Neural cell (in vitro differentiated cells): ENCODE measurements at regions not wholly inside any gene's neighbourhood (a gene's known extent, or its start where the extent isn't known, plus 50 kb on each side); places are given as distances from the start of the nearest gene placed in this dataset.

ENCODE experiments used
- CTCF ChIP-seq: fragments of 450-650 bp; IDR thresholded peaks from 2 replicates; pipeline ENCODE4 v1.5.1; 2014; ENCODE audit warnings: antibody characterized with exemption, mild to moderate bottlenecking, moderate library complexity; ENCODE audit not compliant: poor library complexity, severe bottlenecking
- EP300 ChIP-seq: fragments of 450-650 bp; conservative IDR thresholded peaks from 2 replicates; pipeline ENCODE4 v1.6.1; 2014; ENCODE audit warnings: antibody characterized with exemption, mild to moderate bottlenecking, moderate library complexity; ENCODE audit not compliant: poor library complexity, severe bottlenecking
- EZH2 ChIP-seq: fragments of 200-600, 300-800 bp; shearing (Covaris generic), sonication (generic); IDR thresholded peaks from 2 replicates; pipeline ENCODE4 v1.6.1; 2014; ENCODE audit warnings: antibody characterized with exemption, low read length, borderline replicate concordance, mild to moderate bottlenecking; ENCODE audit not compliant: insufficient read depth, poor library complexity, severe bottlenecking
- MXI1 ChIP-seq: fragments of 450-650 bp; conservative IDR thresholded peaks from 2 replicates; pipeline ENCODE4 v1.6.1; 2014; ENCODE audit warnings: antibody characterized with exemption, mild to moderate bottlenecking; ENCODE audit not compliant: poor library complexity, severe bottlenecking
- POLR2AphosphoS5 ChIP-seq: IDR thresholded peaks from 2 replicates; pipeline ENCODE4 v1.6.1; 2012
- TAF1 ChIP-seq: IDR thresholded peaks from 2 replicates; pipeline ENCODE4 v1.6.1; 2012; ENCODE audit warnings: low read depth
- TF ChIP-seq, protein P1 (sequence below): IDR thresholded peaks from 2 replicates; pipeline ENCODE4 v1.6.1; 2012; ENCODE audit warnings: borderline replicate concordance

DNA sequence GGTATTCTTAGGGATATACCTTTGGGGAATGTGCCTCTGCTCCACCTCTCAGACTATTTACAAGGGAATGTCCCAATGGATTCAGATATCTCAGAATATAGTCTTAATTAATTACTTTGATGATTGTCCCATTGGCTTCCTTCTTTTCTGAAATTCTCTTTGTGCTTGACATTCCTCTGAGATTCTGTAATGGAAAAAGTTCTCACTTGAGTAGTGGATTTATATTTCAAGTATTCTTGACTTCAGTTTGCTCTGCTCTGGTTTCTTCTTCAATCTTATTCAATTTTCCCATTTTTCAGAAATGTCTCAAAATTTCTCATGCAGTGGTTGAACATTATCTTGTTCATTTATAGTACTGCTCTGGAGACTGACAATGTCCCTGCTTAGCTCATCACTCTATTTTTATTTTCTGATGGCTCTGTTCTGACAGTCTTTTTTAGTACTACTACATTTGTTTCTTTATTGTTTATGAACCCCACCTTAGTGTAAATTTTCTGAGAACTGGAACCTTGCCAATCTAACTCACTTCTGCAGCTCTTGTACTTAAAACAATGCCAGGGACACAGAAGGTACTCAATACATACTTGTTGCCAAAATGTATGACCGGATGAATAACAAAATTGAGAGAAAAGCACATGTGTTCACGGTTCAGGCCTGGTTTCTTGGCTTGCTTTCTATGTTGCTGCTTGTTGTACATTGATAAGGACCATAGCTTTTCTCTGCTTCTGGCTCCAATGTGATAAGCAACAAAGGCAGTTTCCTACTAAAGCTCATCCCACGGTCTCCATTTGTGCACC lies 471.7 kb downstream of the GASK1B start:
- TF ChIP-seq TAF1 (no peak), CTCF (no peak), POLR2AphosphoS5 (no peak), MXI1 (no peak), EP300 (no peak), EZH2 (no peak)
- TF ChIP-seq, protein P1, sequence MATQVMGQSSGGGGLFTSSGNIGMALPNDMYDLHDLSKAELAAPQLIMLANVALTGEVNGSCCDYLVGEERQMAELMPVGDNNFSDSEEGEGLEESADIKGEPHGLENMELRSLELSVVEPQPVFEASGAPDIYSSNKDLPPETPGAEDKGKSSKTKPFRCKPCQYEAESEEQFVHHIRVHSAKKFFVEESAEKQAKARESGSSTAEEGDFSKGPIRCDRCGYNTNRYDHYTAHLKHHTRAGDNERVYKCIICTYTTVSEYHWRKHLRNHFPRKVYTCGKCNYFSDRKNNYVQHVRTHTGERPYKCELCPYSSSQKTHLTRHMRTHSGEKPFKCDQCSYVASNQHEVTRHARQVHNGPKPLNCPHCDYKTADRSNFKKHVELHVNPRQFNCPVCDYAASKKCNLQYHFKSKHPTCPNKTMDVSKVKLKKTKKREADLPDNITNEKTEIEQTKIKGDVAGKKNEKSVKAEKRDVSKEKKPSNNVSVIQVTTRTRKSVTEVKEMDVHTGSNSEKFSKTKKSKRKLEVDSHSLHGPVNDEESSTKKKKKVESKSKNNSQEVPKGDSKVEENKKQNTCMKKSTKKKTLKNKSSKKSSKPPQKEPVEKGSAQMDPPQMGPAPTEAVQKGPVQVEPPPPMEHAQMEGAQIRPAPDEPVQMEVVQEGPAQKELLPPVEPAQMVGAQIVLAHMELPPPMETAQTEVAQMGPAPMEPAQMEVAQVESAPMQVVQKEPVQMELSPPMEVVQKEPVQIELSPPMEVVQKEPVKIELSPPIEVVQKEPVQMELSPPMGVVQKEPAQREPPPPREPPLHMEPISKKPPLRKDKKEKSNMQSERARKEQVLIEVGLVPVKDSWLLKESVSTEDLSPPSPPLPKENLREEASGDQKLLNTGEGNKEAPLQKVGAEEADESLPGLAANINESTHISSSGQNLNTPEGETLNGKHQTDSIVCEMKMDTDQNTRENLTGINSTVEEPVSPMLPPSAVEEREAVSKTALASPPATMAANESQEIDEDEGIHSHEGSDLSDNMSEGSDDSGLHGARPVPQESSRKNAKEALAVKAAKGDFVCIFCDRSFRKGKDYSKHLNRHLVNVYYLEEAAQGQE, result no peak
